ENCODE measurements at regions not wholly inside any gene's neighbourhood (a gene's known extent, or its start where the extent isn't known, plus 50 kb on each side); places are given as distances from the start of the nearest gene placed in this dataset.

DNA sequence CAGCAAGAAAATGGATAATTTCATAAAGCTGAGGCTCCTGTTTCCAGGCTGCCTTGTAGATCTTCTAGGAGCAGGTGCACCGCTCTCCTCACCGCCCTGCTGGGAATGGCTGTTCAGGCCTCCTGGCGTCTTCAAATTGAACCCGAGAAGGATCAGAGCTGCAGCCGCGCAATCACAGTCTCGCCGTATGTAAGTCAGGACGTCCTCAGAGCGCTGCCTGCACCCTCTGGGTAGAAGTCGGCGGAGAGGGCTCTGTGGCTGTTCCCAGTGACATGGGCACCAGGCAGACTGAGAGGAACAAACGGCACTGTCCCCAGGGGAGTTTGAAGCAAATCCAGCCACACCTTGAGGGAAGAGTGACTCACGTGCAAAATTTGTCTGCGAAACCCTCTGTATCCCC, 476.9 kb downstream of the TCERG1L start:
- no peak overlapping the region for H3K14ac ChIP-seq (replicated peaks; ENCODE audit: low read depth, low read length)
- no peak overlapping the region for H3K9ac ChIP-seq (ENCODE audit: low read depth, low read length)
- H3K9me1 ChIP-seq (ENCODE audit: insufficient read depth, low read length): no peaks in the 10 kb centered on the region
- H3K9me3 ChIP-seq (ENCODE audit: control insufficient read depth, insufficient read depth, low read length): peaks cover 36% of the 10 kb centered on the region
- no peak overlapping the region for H2AFZ ChIP-seq (replicated peaks; ENCODE audit: low read length, poor library complexity)
- no TSS peak for BruUV-seq (replicated peaks)
- H3K4me1 ChIP-seq (ENCODE audit: control insufficient read depth, insufficient read depth, low read length): no peaks in the 10 kb centered on the region
- no peak for DNase-seq
- no peak overlapping the region for H2BK120ac ChIP-seq (ENCODE audit: low read depth, low read length)
- no peak overlapping the region for H3K56ac ChIP-seq (ENCODE audit: extremely low read depth, insufficient read depth, low read length)
- no peak overlapping the region for H2BK5ac ChIP-seq (ENCODE audit: low read depth, low read length, poor library complexity, severe bottlenecking)
- H3K36me3 ChIP-seq (ENCODE audit: control insufficient read depth, insufficient read depth, low read length): no peaks in the 10 kb centered on the region
- no peak overlapping the region for H3K4ac ChIP-seq (ENCODE audit: low read depth, low read length)
- TF ChIP-seq POLR2A (IDR thresholded peaks at IDR 0.05; ENCODE audit: low read depth, low read length) (no peak), MAZ (IDR thresholded peaks at IDR 0.05; ENCODE audit: borderline replicate concordance, low read depth, low read length) (no peak), CEBPB (IDR thresholded peaks at IDR 0.05; ENCODE audit: low read depth, low read length) (no peak), MXI1 (IDR thresholded peaks at IDR 0.05; ENCODE audit: borderline replicate concordance, low read depth, low read length) (no peak), CHD1 (IDR thresholded peaks at IDR 0.05; ENCODE audit: low read depth, low read length) (no peak)
- TF ChIP-seq, protein P1, sequence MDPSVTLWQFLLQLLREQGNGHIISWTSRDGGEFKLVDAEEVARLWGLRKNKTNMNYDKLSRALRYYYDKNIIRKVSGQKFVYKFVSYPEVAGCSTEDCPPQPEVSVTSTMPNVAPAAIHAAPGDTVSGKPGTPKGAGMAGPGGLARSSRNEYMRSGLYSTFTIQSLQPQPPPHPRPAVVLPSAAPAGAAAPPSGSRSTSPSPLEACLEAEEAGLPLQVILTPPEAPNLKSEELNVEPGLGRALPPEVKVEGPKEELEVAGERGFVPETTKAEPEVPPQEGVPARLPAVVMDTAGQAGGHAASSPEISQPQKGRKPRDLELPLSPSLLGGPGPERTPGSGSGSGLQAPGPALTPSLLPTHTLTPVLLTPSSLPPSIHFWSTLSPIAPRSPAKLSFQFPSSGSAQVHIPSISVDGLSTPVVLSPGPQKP (IDR thresholded peaks at IDR 0.05; ENCODE audit: borderline replicate concordance, low read depth, low read length): no peak
- no peak overlapping the region for H3K23ac ChIP-seq (ENCODE audit: low read depth, low read length)
- in situ Hi-C loops (cut with MboI; ENCODE audit: low sequenced_read_pairs) (no loop called here), intact Hi-C loops (cut with micrococcal nuclease) (no loop called here), dilution Hi-C loops (cut with HindIII; ENCODE audit: low sequenced_read_pairs, unreplicated experiment) (no loop called here)
- no peak overlapping the region for H3K18ac ChIP-seq (ENCODE audit: low read depth, low read length)
- no peak overlapping the region for H3K27ac ChIP-seq (ENCODE audit: insufficient read depth, low read length)
- H2AK9ac ChIP-seq (replicated peaks; ENCODE audit: low read depth, low read length, poor library complexity): no peak overlapping the region
- H3K27me3 ChIP-seq (ENCODE audit: control insufficient read depth, insufficient read depth, low read length): no peaks in the 10 kb centered on the region
- no peak for ATAC-seq (ENCODE audit: low read depth)
- H2BK15ac ChIP-seq (ENCODE audit: low read depth, low read length): no peak overlapping the region
- H4K20me1 ChIP-seq (ENCODE audit: insufficient read depth, low read length): no peaks in the 10 kb centered on the region
- H3K4me3 ChIP-seq (ENCODE audit: insufficient read depth, low read depth, low read length): no peak overlapping the region
- ChIA-PET CTCF (no interaction called here), POLR2A (ENCODE audit: unreplicated experiment) (no interaction called here)
- 90% methylated on average over 5 of the region's 15 CpGs; no CpG with 5 or more reads in 1 of the 2 experiments for WGBS, 2 experiments (ENCODE audit: extremely low coverage in 2 of 2, insufficient read length in 1 of 2)
- H2AK5ac ChIP-seq (ENCODE audit: low read depth, low read length): no peak overlapping the region
- H4K8ac ChIP-seq (ENCODE audit: low read depth in 2 of 2, low read length in 2 of 2): no peak overlapping the region
- H2BK20ac ChIP-seq (ENCODE audit: low read depth, low read length): no peak overlapping the region
- H3K4me2 ChIP-seq (ENCODE audit: low read depth, low read length): no peak overlapping the region
- H3K79me1 ChIP-seq (ENCODE audit: low read depth in 1 of 2, low read length in 2 of 2): no peaks in the 10 kb centered on the region
- no peak overlapping the region for H4K91ac ChIP-seq (ENCODE audit: insufficient read depth, low read depth, low read length)
- no peak overlapping the region for H4K5ac ChIP-seq (ENCODE audit: low read depth, low read length)
